ENCODE measurements at regions not wholly inside any gene's neighbourhood (a gene's known extent, or its start where the extent isn't known, plus 50 kb on each side); places are given as distances from the start of the nearest gene placed in this dataset.
"Not testable (repeated sequence)": the region's sequence is repeated elsewhere in the genome, so short reads cannot be mapped to it uniquely, and the experiment has no call there.

DNA sequence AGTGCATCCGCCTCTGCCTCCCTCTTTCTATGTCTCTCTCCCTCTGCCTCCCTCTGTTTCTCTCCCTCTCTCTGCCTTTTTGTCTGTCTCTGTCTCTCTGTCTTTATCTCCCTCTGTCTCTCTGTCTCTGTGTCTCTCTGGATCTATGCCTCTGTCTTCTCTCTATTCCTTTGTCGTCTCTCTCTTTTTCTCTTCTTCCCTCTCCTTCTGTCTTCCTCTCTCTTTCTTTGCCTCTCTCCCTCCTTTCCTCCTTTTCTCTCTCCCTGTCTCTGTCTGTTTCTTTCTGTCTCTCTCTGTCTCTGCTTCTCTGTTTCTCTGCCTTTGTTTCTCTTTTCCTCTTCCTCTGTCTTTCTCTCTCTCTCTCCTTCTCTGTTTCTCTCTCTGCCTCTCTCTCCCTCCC, 678.8 kb upstream of the NRP1 start:
- no peaks in the 10 kb centered on the region for H3K4me1 ChIP-seq (ENCODE audit: control insufficient read depth, insufficient read depth, low read length)
- no peak for ATAC-seq
- no peaks in the 10 kb centered on the region for H3K9me3 ChIP-seq (ENCODE audit: control insufficient read depth, low read length)
- no peak for DNase-seq
- intact Hi-C loops (cut with DNase I) = no loop called here
- H3K27me3 ChIP-seq (ENCODE audit: control insufficient read depth, insufficient read depth) = no peaks in the 10 kb centered on the region
- no peak overlapping the region for H3K4me3 ChIP-seq (ENCODE audit: low read length)
- WGBS = 96% methylated on average over 2 of the region's 2 CpGs
- no peak overlapping the region for H3K27ac ChIP-seq (ENCODE audit: low read length)

DNA sequence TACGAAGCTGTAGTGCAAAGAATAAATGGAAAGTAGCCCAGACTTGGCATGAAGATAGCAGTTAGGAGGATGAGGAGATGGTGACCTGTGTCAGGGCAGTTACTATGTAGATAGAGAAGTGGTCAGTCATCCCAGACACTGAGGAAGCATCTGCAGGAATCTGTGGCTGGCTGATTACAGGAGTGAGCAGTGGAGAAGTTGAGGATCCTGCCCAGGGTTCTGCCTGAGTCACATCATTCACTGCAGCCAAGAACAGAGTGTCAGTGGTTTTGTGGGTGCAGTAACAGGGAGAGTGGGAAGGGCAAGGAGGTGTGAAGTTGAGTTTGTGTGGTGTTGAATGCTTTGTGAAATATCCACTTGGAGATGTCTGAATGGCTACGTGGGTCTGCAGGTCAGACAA, 676.4 kb upstream of the NRP1 start:
- no peaks in the 10 kb centered on the region for H3K9me3 ChIP-seq (ENCODE audit: control insufficient read depth, low read length)
- H3K27ac ChIP-seq (ENCODE audit: low read length) = no peak overlapping the region
- no peaks in the 10 kb centered on the region for H3K4me1 ChIP-seq (ENCODE audit: control insufficient read depth, insufficient read depth, low read length)
- ATAC-seq (no peak), DNase-seq (no peak)
- H3K27me3 ChIP-seq (ENCODE audit: control insufficient read depth, insufficient read depth) = no peaks in the 10 kb centered on the region
- 83% methylated on average over 2 of the region's 2 CpGs for WGBS
- H3K4me3 ChIP-seq (ENCODE audit: low read length) = no peak overlapping the region
- intact Hi-C loops (cut with DNase I) = no loop called here

DNA sequence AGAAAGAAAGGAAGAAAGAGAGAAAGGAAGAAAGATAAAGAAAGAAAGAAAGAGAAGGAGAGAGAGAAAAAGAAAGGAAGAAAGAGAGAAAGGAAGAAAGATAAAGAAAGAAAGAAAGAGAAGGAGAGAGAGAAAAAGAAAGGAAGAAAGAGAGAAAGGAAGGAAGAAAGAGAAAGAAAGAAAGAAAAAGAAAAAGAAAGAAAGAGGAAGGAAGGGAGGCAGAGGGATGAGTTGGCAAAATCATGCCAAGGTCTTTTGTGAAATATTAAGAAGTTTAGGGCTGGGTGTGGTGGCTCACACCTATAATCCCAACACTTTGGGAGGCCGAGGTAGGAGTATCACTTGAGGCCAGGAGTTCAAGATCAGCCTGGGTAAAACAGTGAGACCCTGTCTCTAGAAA, 675.8 kb upstream of the NRP1 start:
- H3K4me1 ChIP-seq (ENCODE audit: control insufficient read depth, insufficient read depth, low read length) = not testable (repeated sequence)

DNA sequence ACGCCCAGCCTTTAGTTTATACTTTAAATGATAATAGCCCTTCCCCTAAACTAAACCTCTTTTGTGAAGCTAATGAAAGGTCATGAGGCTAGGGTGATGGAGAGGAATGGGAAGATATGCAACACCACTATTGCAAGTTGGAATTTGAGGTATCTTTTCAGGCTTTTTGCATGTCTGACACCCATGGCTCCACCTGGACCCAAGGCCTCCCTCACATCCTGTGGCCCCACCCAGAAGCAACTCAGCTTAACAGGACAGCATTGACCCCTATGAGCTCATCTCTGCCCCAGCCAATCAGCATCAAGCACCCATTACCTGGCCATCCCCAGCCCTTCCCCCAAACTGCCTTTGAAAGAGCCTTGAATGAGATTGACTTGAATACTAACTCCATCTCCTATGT, 674.2 kb upstream of the NRP1 start:
- no peak for DNase-seq
- no peaks in the 10 kb centered on the region for H3K27me3 ChIP-seq (ENCODE audit: control insufficient read depth, insufficient read depth)
- no peak for ATAC-seq
- no peaks in the 10 kb centered on the region for H3K9me3 ChIP-seq (ENCODE audit: control insufficient read depth, low read length)
- H3K27ac ChIP-seq (ENCODE audit: low read length) = no peak overlapping the region
- intact Hi-C loops (cut with DNase I) = no loop called here
- no peaks in the 10 kb centered on the region for H3K4me1 ChIP-seq (ENCODE audit: control insufficient read depth, insufficient read depth, low read length)
- H3K4me3 ChIP-seq (ENCODE audit: low read length) = no peak overlapping the region
- WGBS = 98% methylated on average over 1 of the region's 1 CpG

More for the DNA sequence above, 675.8 kb upstream of the NRP1 start:
- H3K4me3 ChIP-seq (ENCODE audit: low read length); ATAC-seq; intact Hi-C loops (cut with DNase I); H3K27me3 ChIP-seq (ENCODE audit: control insufficient read depth, insufficient read depth); H3K9me3 ChIP-seq (ENCODE audit: control insufficient read depth, low read length); DNase-seq; H3K27ac ChIP-seq (ENCODE audit: low read length): not testable (repeated sequence)
- WGBS = 94% methylated on average over 1 of the region's 1 CpG

DNA sequence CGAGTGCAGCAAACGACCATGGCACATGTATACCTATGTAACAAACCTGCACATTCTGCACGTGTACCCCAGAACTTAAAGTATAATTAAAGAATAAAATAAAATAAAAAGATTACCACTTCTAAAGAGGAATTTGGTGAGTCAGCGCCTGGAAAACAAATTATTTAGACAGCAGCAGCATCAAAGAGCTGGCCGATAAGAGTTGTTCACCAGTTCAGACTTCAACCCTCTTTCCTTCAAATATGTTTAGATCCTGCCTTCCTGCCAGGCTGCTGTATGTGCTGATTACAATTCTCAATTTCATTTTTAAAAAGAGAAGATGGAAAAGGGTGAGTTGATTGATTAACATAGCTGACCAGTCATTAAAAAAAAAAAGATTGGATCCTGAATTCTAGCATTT, 672.0 kb upstream of the NRP1 start:
- H3K9me3 ChIP-seq (ENCODE audit: control insufficient read depth, low read length) = no peaks in the 10 kb centered on the region
- intact Hi-C loops (cut with DNase I) = no loop called here

DNA sequence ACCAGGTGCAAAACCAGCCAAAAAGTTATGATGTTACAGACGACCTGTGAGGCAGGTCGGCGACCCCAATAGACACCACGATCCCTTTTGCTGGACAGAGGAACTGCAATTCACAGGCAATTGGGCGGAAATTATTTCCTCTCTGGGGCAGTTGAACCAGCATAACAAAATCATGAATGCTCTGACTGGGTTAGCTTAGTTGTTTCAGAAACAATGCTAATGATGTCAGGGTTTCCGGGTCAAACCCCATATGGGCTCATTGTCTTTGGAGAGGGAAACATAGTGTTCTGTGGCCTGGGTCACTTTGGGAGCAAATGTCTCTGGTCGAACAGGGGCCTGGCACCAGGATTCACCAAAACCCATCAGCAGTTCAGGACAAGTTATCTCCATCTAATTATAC, 669.1 kb upstream of the NRP1 start:
- Histone ChIP-seq H3K4me3 (ENCODE audit: low read length) (no peak overlapping the region), H3K27ac (ENCODE audit: low read length) (no peak overlapping the region), H3K4me1 (ENCODE audit: control insufficient read depth, insufficient read depth, low read length) (no peaks in the 10 kb centered on the region), H3K9me3 (ENCODE audit: control insufficient read depth, low read length) (no peaks in the 10 kb centered on the region), H3K27me3 (ENCODE audit: control insufficient read depth, insufficient read depth) (no peaks in the 10 kb centered on the region)
- DNase-seq = no peak
- intact Hi-C loops (cut with DNase I) = no loop called here
- WGBS = 83% methylated on average over 7 of the region's 7 CpGs
- no peak for ATAC-seq

More for the DNA sequence above, 672.0 kb upstream of the NRP1 start:
- ATAC-seq (no peak), DNase-seq (no peak)
- 85% methylated on average over 5 of the region's 5 CpGs for WGBS
- no peaks in the 10 kb centered on the region for H3K27me3 ChIP-seq (ENCODE audit: control insufficient read depth, insufficient read depth)
- H3K4me1 ChIP-seq (ENCODE audit: control insufficient read depth, insufficient read depth, low read length) = no peaks in the 10 kb centered on the region
- H3K4me3 ChIP-seq (ENCODE audit: low read length) = no peak overlapping the region
- no peak overlapping the region for H3K27ac ChIP-seq (ENCODE audit: low read length)

DNA sequence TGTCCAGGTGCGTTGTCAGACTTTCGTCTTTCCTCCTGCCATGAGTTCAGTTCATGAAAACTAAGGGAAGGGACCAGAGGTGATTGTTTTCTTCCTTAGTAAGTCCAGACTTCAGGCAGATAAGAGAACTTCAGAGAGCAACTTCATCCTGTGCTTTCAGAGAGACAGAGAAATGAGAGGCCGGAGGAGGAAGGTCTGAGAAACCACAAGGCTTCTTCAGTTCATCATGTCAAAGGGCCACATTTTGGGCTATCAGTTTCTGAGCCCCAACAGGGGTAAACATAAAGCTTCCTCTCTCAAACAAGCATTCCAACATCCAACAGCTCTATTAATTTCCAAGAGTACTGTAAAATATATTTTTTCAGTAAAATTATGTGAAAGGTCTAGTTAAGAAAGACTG, 668.4 kb upstream of the NRP1 start:
- H3K4me1 ChIP-seq (ENCODE audit: control insufficient read depth, insufficient read depth, low read length) = no peaks in the 10 kb centered on the region
- ATAC-seq = no peak
- 91% methylated on average over 3 of the region's 3 CpGs for WGBS

DNA sequence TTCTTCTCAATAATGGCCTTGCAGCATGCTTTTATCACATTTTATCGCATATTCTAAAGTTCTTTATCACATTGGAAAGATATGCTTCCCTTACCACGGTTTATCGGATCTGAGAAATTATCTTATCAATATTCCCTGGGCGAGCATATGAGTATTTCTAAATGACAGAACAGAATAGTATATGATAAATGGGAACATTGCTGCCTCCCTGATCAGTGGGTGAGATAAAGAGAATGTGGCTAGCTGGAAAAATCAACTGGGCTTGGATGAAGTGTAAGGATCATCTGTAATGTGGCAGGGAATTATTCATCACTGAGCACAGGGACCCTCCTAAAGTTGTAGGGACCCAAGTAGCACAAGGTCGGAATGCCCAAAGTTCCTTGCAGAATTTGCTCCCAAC, 667.4 kb upstream of the NRP1 start:
- no peak overlapping the region for H3K27ac ChIP-seq (ENCODE audit: low read length)
- ATAC-seq (no peak), DNase-seq (no peak)
- no peaks in the 10 kb centered on the region for H3K27me3 ChIP-seq (ENCODE audit: control insufficient read depth, insufficient read depth)
- H3K9me3 ChIP-seq (ENCODE audit: control insufficient read depth, low read length) = no peaks in the 10 kb centered on the region
- H3K4me1 ChIP-seq (ENCODE audit: control insufficient read depth, insufficient read depth, low read length) = no peaks in the 10 kb centered on the region
- 75% methylated on average over 5 of the region's 5 CpGs for WGBS
- H3K4me3 ChIP-seq (ENCODE audit: low read length) = no peak overlapping the region
- intact Hi-C loops (cut with DNase I) = no loop called here

More for the DNA sequence above, 668.4 kb upstream of the NRP1 start:
- H3K27me3 ChIP-seq (ENCODE audit: control insufficient read depth, insufficient read depth) = no peaks in the 10 kb centered on the region
- H3K9me3 ChIP-seq (ENCODE audit: control insufficient read depth, low read length) = no peaks in the 10 kb centered on the region
- no peak for DNase-seq
- H3K27ac ChIP-seq (ENCODE audit: low read length) = no peak overlapping the region
- H3K4me3 ChIP-seq (ENCODE audit: low read length) = no peak overlapping the region
- intact Hi-C loops (cut with DNase I) = no loop called here

DNA sequence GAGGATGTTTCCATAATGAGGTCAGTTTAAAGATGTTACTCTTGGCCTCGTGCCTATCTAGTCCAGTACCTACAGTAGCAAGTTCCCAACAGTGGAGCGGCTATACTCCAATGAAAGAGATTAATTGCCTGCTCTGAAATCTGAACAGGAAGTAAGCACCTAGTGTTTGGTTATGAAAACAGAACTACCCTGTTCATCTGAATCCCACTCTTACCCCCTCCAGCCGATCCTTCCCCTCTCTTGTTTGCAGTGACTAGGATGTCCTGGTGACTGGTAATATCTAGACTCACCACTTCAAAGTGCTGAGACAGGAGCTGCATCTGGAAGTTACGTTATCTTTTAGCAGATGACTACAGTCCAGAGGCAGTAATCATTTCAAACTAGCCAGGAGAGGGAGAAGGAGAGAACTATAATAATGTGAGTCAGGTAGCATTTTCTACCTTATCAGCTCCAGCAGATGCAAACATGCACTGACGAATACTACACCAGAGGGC, 666.7 kb upstream of the NRP1 start:
- Histone ChIP-seq H3K4me1 (ENCODE audit: control insufficient read depth, insufficient read depth, low read length) (no peaks in the 10 kb centered on the region), H3K27me3 (ENCODE audit: control insufficient read depth, insufficient read depth) (no peaks in the 10 kb centered on the region), H3K27ac (ENCODE audit: low read length) (no peak overlapping the region), H3K9me3 (ENCODE audit: control insufficient read depth, low read length) (no peaks in the 10 kb centered on the region), H3K4me3 (ENCODE audit: low read length) (no peak overlapping the region)
- no peak for DNase-seq
- no peak for ATAC-seq
- WGBS = 55% methylated on average over 5 of the region's 5 CpGs
- intact Hi-C loops (cut with DNase I) = no loop called here

DNA sequence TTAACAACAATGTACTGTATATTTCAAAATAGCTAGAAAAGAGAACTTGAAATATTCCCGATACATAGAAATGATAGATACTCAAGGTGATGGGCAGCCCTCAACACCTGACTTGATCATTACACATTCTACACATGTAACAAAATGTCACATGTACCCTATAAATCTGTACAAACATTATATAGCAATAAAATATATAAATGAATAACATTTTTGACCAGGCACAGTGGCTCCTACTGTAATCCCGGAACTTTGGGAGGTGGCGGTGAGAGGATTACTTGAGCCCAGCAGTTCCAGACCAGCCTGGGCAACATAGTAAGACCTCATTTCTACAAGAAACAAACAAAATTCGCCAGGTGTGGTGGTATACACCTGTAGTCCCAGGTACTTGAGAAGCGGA, 659.5 kb upstream of the NRP1 start:
- Histone ChIP-seq H3K27ac (ENCODE audit: low read length) (no peak overlapping the region), H3K27me3 (ENCODE audit: control insufficient read depth, insufficient read depth) (no peaks in the 10 kb centered on the region), H3K4me3 (ENCODE audit: low read length) (no peak overlapping the region), H3K9me3 (ENCODE audit: control insufficient read depth, low read length) (no peaks in the 10 kb centered on the region), H3K4me1 (ENCODE audit: control insufficient read depth, insufficient read depth, low read length) (no peaks in the 10 kb centered on the region)
- intact Hi-C loops (cut with DNase I) = no loop called here
- no peak for ATAC-seq
- DNase-seq = no peak
- 90% methylated on average over 5 of the region's 5 CpGs for WGBS

DNA sequence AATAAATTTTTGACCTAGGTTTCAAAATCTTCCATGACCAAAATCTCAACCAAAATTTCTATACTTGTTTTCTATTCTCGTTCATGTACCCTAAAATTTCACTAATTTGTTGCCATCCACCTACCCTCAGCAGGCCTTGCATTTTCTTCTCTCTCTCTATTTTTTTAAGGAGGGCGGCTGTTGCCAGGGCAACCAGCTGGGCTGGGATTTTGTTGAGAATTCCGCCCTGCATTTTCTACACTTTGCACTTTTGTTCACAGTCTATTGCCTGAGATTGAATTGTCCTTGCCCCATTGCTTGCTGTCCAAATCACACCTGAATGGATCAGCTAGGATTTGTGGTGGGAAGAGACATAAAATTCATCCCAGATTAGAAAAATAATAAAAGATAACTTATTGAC, 657.5 kb upstream of the NRP1 start:
- intact Hi-C loops (cut with DNase I) = no loop called here
- no peak for ATAC-seq
- no peak for DNase-seq

DNA sequence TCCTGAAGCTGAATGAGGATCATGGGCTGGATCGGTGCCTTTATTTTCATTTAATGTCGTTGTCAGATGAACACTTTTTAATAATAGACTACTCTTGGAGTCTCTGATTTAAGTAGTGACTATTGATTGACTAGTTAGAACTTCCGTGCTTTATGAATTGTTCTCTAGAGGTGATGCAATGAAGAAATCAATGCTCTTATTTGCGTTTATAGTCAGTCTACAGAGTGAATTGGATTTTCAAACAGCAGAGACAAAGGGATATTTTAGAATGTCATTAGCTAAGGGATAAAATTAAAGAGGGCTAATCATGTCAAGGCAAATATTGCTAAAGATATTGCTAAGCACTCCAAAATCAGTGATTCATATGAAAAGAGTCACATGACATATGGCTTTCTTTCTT, 652.0 kb upstream of the NRP1 start:
- no peak for ATAC-seq

More for the DNA sequence above, 657.5 kb upstream of the NRP1 start:
- Histone ChIP-seq H3K9me3 (ENCODE audit: control insufficient read depth, low read length) (no peaks in the 10 kb centered on the region), H3K4me3 (ENCODE audit: low read length) (no peak overlapping the region), H3K4me1 (ENCODE audit: control insufficient read depth, insufficient read depth, low read length) (no peaks in the 10 kb centered on the region), H3K27ac (ENCODE audit: low read length) (no peak overlapping the region), H3K27me3 (ENCODE audit: control insufficient read depth, insufficient read depth) (no peaks in the 10 kb centered on the region)
- 94% methylated on average over 3 of the region's 3 CpGs for WGBS

More for the DNA sequence above, 652.0 kb upstream of the NRP1 start:
- intact Hi-C loops (cut with DNase I) = no loop called here
- Histone ChIP-seq H3K4me1 (ENCODE audit: control insufficient read depth, insufficient read depth, low read length) (no peaks in the 10 kb centered on the region), H3K27me3 (ENCODE audit: control insufficient read depth, insufficient read depth) (no peaks in the 10 kb centered on the region), H3K4me3 (ENCODE audit: low read length) (no peak overlapping the region), H3K27ac (ENCODE audit: low read length) (no peak overlapping the region), H3K9me3 (ENCODE audit: control insufficient read depth, low read length) (no peaks in the 10 kb centered on the region)
- 67% methylated on average over 4 of the region's 4 CpGs for WGBS
- DNase-seq = no peak

Data from right cardiac atrium (tissue), 5 donors.